Activated T-helper 1 cell treated with anti-CD3 and anti-CD28 coated beads, Interleukin-12 subunit alpha, Interleukin-12 subunit beta, Interleukin-2, Interleukin-4 antibody, amounts not matched to agents 30 ng/mL and 10 ng/mL and 1 ng/mL, durations not matched to agents 14 hours and 24 hours and 36 hours (primary cell): ENCODE measurements at regions not wholly inside any gene's neighbourhood (a gene's known extent, or its start where the extent isn't known, plus 50 kb on each side); places are given as distances from the start of the nearest gene placed in this dataset.

Experiments used
- DNase-seq: peaks from one replicate; pipeline ENCODE4 v3.0.0; 2021; ENCODE audit warnings: low spot score
- H3K27ac Mint-ChIP-seq: one replicate; pipeline ENCODE4 v1.8.0; 2021; ENCODE audit warnings: mild to moderate bottlenecking, mixed read lengths
- H3K27me3 Mint-ChIP-seq: one replicate; pipeline ENCODE4 v1.8.0; 2022; ENCODE audit warnings: mild to moderate bottlenecking, moderate library complexity, mixed read lengths; ENCODE audit not compliant: insufficient read depth
- H3K36me3 Mint-ChIP-seq: one replicate; pipeline ENCODE4 v1.8.0; 2021; ENCODE audit warnings: low read depth, mixed read lengths
- H3K4me1 Mint-ChIP-seq: one replicate; pipeline ENCODE4 v1.8.0; 2021; ENCODE audit warnings: low read depth, mixed read lengths
- H3K4me3 Mint-ChIP-seq: one replicate; pipeline ENCODE4 v1.8.0; 2021; ENCODE audit warnings: mild to moderate bottlenecking, moderate library complexity, mixed read lengths
- H3K9me3 Mint-ChIP-seq: one replicate; pipeline ENCODE4 v1.8.0; 2021; ENCODE audit warnings: mixed read lengths
- intact Hi-C: fragments of 100-400 bp; cut with micrococcal nuclease; formaldehyde crosslinking; loops from one replicate; pipeline ENCODE4 v1.15.1; 2024

- H3K4me1 Mint-ChIP-seq = peaks cover 30% of the 10 kb centered on the region
- no peak for DNase-seq
- H3K27me3 Mint-ChIP-seq = no peaks in the 10 kb centered on the region
- H3K9me3 Mint-ChIP-seq = no peaks in the 10 kb centered on the region
- no peaks in the 10 kb centered on the region for H3K36me3 Mint-ChIP-seq
- no peak overlapping the region for H3K4me3 Mint-ChIP-seq
- intact Hi-C loops = no loop called here
- no peak overlapping the region for H3K27ac Mint-ChIP-seq
These were observed 56.7 kb upstream of the CLINT1 start for GRCh38 chr5:157915638-157916037.

- H3K27me3 Mint-ChIP-seq = no peaks in the 10 kb centered on the region
- no peak overlapping the region for H3K27ac Mint-ChIP-seq
- no peak for DNase-seq
- no peak overlapping the region for H3K4me3 Mint-ChIP-seq
- H3K4me1 Mint-ChIP-seq = peaks cover 19% of the 10 kb centered on the region
- H3K36me3 Mint-ChIP-seq = no peaks in the 10 kb centered on the region
- H3K9me3 Mint-ChIP-seq = no peaks in the 10 kb centered on the region
- intact Hi-C loops = no loop called here
These were observed 55.3 kb upstream of the CLINT1 start for GRCh38 chr5:157914151-157914788.

GRCh38 chr5:157913575-157913974, 54.6 kb upstream of the CLINT1 start:
- Mint-ChIP-seq H3K4me3 (no peak overlapping the region), H3K4me1 (peaks cover 12% of the 10 kb centered on the region)

GRCh38 chr5:157912621-157913325, 53.8 kb upstream of the CLINT1 start:
- Mint-ChIP-seq H3K36me3 (no peaks in the 10 kb centered on the region), H3K4me3 (no peak overlapping the region), H3K27ac (no peak overlapping the region), H3K27me3 (no peaks in the 10 kb centered on the region), H3K9me3 (no peaks in the 10 kb centered on the region), H3K4me1 (peaks cover 4% of the 10 kb centered on the region)
- DNase-seq = no peak
- intact Hi-C loops = no loop called here

More at GRCh38 chr5:157913575-157913974, 54.6 kb upstream of the CLINT1 start:
- Mint-ChIP-seq H3K36me3 (no peaks in the 10 kb centered on the region), H3K27me3 (no peaks in the 10 kb centered on the region), H3K9me3 (no peaks in the 10 kb centered on the region), H3K27ac (no peak overlapping the region)
- DNase-seq = no peak
- intact Hi-C loops = no loop called here

GRCh38 chr5:157911568-157911967, 52.6 kb upstream of the CLINT1 start:
- Mint-ChIP-seq H3K27me3 (no peaks in the 10 kb centered on the region), H3K36me3 (no peaks in the 10 kb centered on the region), H3K4me1 (no peaks in the 10 kb centered on the region), H3K9me3 (no peaks in the 10 kb centered on the region), H3K27ac (no peak overlapping the region), H3K4me3 (no peak overlapping the region)
- DNase-seq = no peak
- intact Hi-C loops = no loop called here
